ENCODE measurements at regions not wholly inside any gene's neighbourhood (a gene's known extent, or its start where the extent isn't known, plus 50 kb on each side); places are given as distances from the start of the nearest gene placed in this dataset.

- TF ChIP-seq CTCF (IDR thresholded peaks at IDR 0.05; ENCODE audit: insufficient read depth, low read length, poor library complexity, severe bottlenecking) = no peak
- no peak for TF ChIP-seq EZH2phosphoT487 (conservative IDR thresholded peaks at IDR 0.05; ENCODE audit: low read length)
These were observed 914.9 kb downstream of the FSTL5 start for GRCh38 chr4:161248880-161249279.
